K562 (cell line): ENCODE measurements at regions not wholly inside any gene's neighbourhood (a gene's known extent, or its start where the extent isn't known, plus 50 kb on each side); places are given as distances from the start of the nearest gene placed in this dataset.

Experiments used
- CHAMP1 ChIP-seq: fragments of 450-650 bp; IDR thresholded peaks from 2 replicates; pipeline ENCODE4 v1.6.1; 2016; ENCODE audit warnings: mild to moderate bottlenecking
- HDAC3 ChIP-seq: fragments of 450-650 bp; IDR thresholded peaks from 2 replicates; pipeline ENCODE4 v1.6.1; 2018; ENCODE audit warnings: borderline replicate concordance, mild to moderate bottlenecking, moderate library complexity; ENCODE audit not compliant: partially characterized antibody
- HNRNPH1 ChIP-seq: fragments of 200-400 bp; formaldehyde crosslinking; optimal IDR thresholded peaks from 2 replicates; pipeline ENCODE3; 2017; ENCODE audit warnings: low read depth, mild to moderate bottlenecking, low read length, moderate library complexity
- HNRNPL ChIP-seq: fragments of 200-400 bp; formaldehyde crosslinking; IDR thresholded peaks from 2 replicates; pipeline ENCODE4 v1.6.1; 2017; ENCODE audit warnings: low read depth, mild to moderate bottlenecking, low read length
- KDM1A ChIP-seq, 2 experiments: fragments of 450-650 bp; IDR thresholded peaks; 2 replicates each; pipeline ENCODE4 v1.6.1; 2016; ENCODE audit warnings: mild to moderate bottlenecking in 2 of 2
- NR0B1 ChIP-seq: fragments of 450-650 bp; IDR thresholded peaks from one replicate; pipeline ENCODE4 v1.6.1; 2018; ENCODE audit warnings: mild to moderate bottlenecking, moderate library complexity; ENCODE audit not compliant: partially characterized antibody
- PRDM10 ChIP-seq: fragments of 450-650 bp; IDR thresholded peaks from 2 replicates; pipeline ENCODE4 v1.6.1; 2018; ENCODE audit not compliant: partially characterized antibody
- TOE1 ChIP-seq, 2 experiments: fragments of 450-650 bp in 1 of 2; sonication (generic) in 1 of 2; formaldehyde crosslinking in 1 of 2; IDR thresholded peaks; 2 replicates each; pipeline versions ENCODE4 v1.7.1 to v1.8.0; 2016 to 2022; ENCODE audit warnings: borderline replicate concordance in 2 of 2, mild to moderate bottlenecking in 2 of 2, antibody characterized with exemption in 1 of 2, inconsistent platforms in 1 of 2, low read depth in 1 of 2, missing genetic modification reagents in 1 of 2, moderate library complexity in 1 of 2
- ZNF174 ChIP-seq: fragments of 250-450 bp; sonication (Bioruptor Pico); IDR thresholded peaks from 2 replicates; pipeline ENCODE4 v1.4.0; 2020; ENCODE audit warnings: mild to moderate bottlenecking
- ZNF184 ChIP-seq: sonication (generic); formaldehyde crosslinking; IDR thresholded peaks from 2 replicates; pipeline ENCODE4 v1.5.0; 2020; ENCODE audit warnings: missing genetic modification reagents
- ZNF584 ChIP-seq: fragments of 200-800 bp; sonication (Bioruptor generic); IDR thresholded peaks from 2 replicates; pipeline ENCODE4 v1.6.1; 2016; ENCODE audit warnings: low read depth, mild to moderate bottlenecking, missing genetic modification characterization, missing compliant biosample characterization

- TF ChIP-seq ZNF184 (CRISPR knock-in tag) (no peak), HNRNPL (no peak), PRDM10 (no peak), TOE1 (IDR thresholded peaks at IDR 0.05; ENCODE audit: borderline replicate concordance) (no peak), TOE1 (CRISPR knock-in tag; IDR thresholded peaks at IDR 0.05; ENCODE audit: borderline replicate concordance, low read depth) (no peak), KDM1A (IDR thresholded peaks at IDR 0.05) (no peak), NR0B1 (no peak), ZNF174 (CRISPR knock-in tag) (no peak), ZNF584 (CRISPR knock-in tag) (no peak), HDAC3 (no peak), HNRNPH1 (no peak), CHAMP1 (no peak)
- TF ChIP-seq, all 486 proteins: peak for 0
These were observed 280.7 kb upstream of the GK2 start (continued) for GRCh38 chr4:79688691-79689090.
